Kidney epithelial cell (primary cell): ENCODE measurements at regions not wholly inside any gene's neighbourhood (a gene's known extent, or its start where the extent isn't known, plus 50 kb on each side); places are given as distances from the start of the nearest gene placed in this dataset.

Source experiments
- DNase-seq: peaks from one replicate; pipeline ENCODE4 v3.0.0-alpha.2; 2010; ENCODE audit warnings: low read depth
- H3K27me3 ChIP-seq: 2 replicates; pipeline ENCODE4 v1.6.0; 2011; ENCODE audit warnings: low read length; ENCODE audit not compliant: control insufficient read depth, insufficient read depth
- H3K36me3 ChIP-seq: 2 replicates; pipeline ENCODE4 v1.5.1; 2011; ENCODE audit warnings: low read length; ENCODE audit not compliant: control insufficient read depth, insufficient read depth
- H3K4me3 ChIP-seq: 2 replicates; pipeline ENCODE4 v1.5.1; 2011; ENCODE audit warnings: low read depth, mild to moderate bottlenecking, control low read depth, low read length
- TF ChIP-seq, protein P1 (sequence below): IDR thresholded peaks from 2 replicates; pipeline ENCODE4 v1.5.1; 2011; ENCODE audit warnings: mild to moderate bottlenecking, moderate library complexity, low read length, control low read depth, inconsistent platforms; ENCODE audit not compliant: insufficient read depth, poor library complexity, severe bottlenecking

DNA sequence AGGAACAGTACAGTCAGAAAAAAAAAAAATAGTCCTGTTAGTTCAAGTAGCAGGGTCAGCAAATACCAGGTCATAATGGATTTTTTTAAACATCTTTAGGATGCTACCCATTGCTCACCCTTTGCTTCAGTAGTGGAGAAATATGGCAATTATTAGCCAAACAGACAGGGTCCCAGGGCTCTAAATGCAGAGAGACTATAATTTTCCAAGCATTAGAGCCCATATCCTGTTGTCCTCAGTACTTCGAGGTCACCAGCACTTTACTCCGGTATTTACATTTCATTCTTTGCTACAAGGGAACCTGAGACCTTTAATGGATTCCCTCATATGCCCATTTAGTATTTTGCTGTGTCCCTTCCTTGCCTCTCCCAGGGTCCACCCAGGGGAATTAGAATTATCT, 1562.9 kb upstream of the TENM3 start:
- H3K4me3 ChIP-seq: no peak overlapping the region
- no peaks in the 10 kb centered on the region for H3K36me3 ChIP-seq
- H3K27me3 ChIP-seq: no peaks in the 10 kb centered on the region
- no peak for DNase-seq
- TF ChIP-seq, protein P1, sequence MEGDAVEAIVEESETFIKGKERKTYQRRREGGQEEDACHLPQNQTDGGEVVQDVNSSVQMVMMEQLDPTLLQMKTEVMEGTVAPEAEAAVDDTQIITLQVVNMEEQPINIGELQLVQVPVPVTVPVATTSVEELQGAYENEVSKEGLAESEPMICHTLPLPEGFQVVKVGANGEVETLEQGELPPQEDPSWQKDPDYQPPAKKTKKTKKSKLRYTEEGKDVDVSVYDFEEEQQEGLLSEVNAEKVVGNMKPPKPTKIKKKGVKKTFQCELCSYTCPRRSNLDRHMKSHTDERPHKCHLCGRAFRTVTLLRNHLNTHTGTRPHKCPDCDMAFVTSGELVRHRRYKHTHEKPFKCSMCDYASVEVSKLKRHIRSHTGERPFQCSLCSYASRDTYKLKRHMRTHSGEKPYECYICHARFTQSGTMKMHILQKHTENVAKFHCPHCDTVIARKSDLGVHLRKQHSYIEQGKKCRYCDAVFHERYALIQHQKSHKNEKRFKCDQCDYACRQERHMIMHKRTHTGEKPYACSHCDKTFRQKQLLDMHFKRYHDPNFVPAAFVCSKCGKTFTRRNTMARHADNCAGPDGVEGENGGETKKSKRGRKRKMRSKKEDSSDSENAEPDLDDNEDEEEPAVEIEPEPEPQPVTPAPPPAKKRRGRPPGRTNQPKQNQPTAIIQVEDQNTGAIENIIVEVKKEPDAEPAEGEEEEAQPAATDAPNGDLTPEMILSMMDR: no peak

DNA sequence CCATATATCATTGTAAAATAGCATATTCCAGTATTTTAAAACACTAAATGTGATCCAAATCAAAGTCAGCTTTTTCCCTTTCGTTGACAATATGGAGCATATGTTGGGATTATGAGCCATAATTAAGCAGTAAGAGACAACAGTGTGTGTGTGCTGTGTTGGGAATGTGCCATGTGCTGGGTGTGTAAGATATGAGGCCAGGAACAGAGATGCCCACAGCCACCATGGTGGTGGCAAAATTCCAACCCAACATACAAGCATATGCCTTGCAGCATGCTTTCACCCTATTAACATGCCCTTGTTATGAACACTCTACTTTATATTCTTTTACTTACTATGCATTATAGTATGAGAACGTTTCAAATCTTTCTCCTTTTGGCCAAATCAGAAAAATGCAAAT, 1560.4 kb upstream of the TENM3 start:
- no peak for DNase-seq
- Histone ChIP-seq H3K4me3 (no peak overlapping the region), H3K36me3 (no peaks in the 10 kb centered on the region), H3K27me3 (no peaks in the 10 kb centered on the region)
- TF ChIP-seq, protein P1: no peak

DNA sequence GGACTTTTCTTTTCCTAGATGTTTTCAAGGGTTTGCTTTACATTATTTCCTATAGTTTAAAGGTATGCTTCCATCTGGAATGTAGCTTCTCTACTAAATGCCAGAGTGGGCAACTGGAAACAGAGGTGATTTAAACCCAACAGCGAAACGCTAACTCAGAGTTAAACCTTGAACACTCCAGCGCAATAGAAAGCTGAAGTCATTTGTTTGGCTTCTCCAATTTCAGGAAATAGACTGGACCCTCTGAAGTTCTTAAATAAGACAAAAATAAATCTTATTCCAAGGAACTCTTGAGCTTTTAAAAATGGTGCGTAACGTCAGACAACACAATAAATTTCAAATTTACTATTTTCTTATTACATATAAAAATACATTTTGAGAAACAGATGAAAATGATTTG, 1560.0 kb upstream of the TENM3 start:
- no peak for DNase-seq
- Histone ChIP-seq H3K4me3 (no peak overlapping the region), H3K36me3 (no peaks in the 10 kb centered on the region), H3K27me3 (no peaks in the 10 kb centered on the region)
- TF ChIP-seq, protein P1: no peak

DNA sequence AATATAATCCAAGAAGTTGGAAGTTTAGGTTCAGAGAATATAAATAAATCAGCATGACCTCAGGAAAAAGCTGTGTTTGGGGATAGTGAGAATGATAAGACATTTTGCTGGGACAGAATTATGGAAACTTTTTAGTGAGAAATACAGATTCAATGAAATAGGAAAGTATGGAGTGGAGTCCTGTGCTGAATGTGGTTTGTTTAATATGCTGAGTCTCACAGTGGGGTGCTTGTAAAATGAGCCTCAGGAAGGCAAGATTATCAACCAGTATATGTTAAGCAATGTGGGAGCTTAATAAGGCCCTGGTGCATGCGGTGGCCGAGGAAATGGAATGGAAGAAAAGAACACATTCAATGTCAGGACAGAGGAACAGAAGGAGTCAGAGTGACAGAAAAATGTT, 1554.7 kb upstream of the TENM3 start:
- TF ChIP-seq, protein P1: no peak
- Histone ChIP-seq H3K27me3 (no peaks in the 10 kb centered on the region), H3K4me3 (no peak overlapping the region), H3K36me3 (no peaks in the 10 kb centered on the region)
- no peak for DNase-seq

DNA sequence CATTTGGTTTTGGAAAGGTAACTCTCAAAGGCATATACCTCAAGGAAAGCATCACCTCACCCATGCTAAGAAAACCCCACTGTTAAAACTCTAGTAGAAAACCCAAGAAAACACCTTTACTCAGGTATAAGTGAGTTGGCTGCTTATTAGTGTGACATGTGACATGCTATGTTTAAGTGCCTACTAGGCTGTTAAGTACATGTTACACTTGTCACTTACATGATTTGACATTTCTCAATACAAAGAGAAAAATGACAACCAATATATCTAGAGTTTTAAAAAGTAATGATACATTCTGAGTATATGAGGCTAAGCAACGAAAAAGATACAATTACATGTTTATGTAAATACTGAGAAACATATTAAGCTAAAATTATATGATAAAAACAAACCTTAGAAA, 1548.3 kb upstream of the TENM3 start:
- no peaks in the 10 kb centered on the region for H3K27me3 ChIP-seq
- no peak overlapping the region for H3K4me3 ChIP-seq
- DNase-seq: no peak
- no peaks in the 10 kb centered on the region for H3K36me3 ChIP-seq
- TF ChIP-seq, protein P1: no peak

DNA sequence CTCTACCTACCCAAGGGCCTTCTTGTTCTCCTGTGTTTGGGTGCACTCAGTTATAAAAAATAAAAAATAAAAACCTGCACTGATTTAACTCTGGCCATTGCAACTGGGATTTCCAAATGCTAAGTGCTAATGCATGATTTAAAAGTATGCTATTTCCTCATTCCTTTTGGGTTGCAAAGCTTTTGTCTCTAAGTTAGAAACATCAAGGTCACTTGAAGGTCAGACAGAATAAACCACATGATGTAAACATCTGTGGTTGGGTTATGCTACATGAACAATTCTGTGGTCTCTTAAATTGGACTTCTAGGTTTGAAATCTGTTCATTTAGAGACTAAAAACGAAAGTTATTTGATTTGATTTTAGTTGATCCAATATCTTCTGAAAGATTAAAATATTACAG, 1547.4 kb upstream of the TENM3 start:
- H3K27me3 ChIP-seq: no peaks in the 10 kb centered on the region
- DNase-seq: peak; percentile 77
- TF ChIP-seq, protein P1: no peak
- no peak overlapping the region for H3K4me3 ChIP-seq
- H3K36me3 ChIP-seq: no peaks in the 10 kb centered on the region
